Immature natural killer cell (primary cell): ENCODE measurements at regions not wholly inside any gene's neighbourhood (a gene's known extent, or its start where the extent isn't known, plus 50 kb on each side); places are given as distances from the start of the nearest gene placed in this dataset.
"Not testable (repeated sequence)": the region's sequence is repeated elsewhere in the genome, so short reads cannot be mapped to it uniquely, and the experiment has no call there.

Source experiments
- DNase-seq, 3 donors: peaks; one replicate each; pipeline ENCODE4 v3.0.0; 2022; ENCODE audit warnings: mixed read lengths in 1 of 3
- H3K27ac Mint-ChIP-seq, 6 donors: one replicate each; pipeline ENCODE4 v1.8.0; 2020; ENCODE audit warnings: mixed read lengths in 6 of 6, mild to moderate bottlenecking in 5 of 6, inconsistent platforms in 4 of 6, moderate library complexity in 3 of 6
- H3K27me3 Mint-ChIP-seq, 3 donors: one replicate each; pipeline ENCODE4 v1.8.0; 2020 to 2021; ENCODE audit warnings: low read depth in 3 of 3, mild to moderate bottlenecking in 3 of 3, mixed read lengths in 3 of 3, moderate library complexity in 3 of 3, inconsistent platforms in 1 of 3
- H3K36me3 Mint-ChIP-seq, 3 donors: one replicate each; pipeline ENCODE4 v1.8.0; 2020; ENCODE audit warnings: mixed read lengths in 3 of 3, inconsistent platforms in 2 of 3, mild to moderate bottlenecking in 2 of 3
- H3K4me1 Mint-ChIP-seq, 2 donors: one replicate each; pipeline ENCODE4 v1.8.0; 2020; ENCODE audit warnings: inconsistent platforms in 2 of 2, mild to moderate bottlenecking in 2 of 2, mixed read lengths in 2 of 2, moderate library complexity in 1 of 2
- H3K4me3 Mint-ChIP-seq, 5 donors: one replicate each; pipeline ENCODE4 v1.8.0; 2020; ENCODE audit warnings: mild to moderate bottlenecking in 5 of 5, mixed read lengths in 5 of 5, inconsistent platforms in 3 of 5, moderate library complexity in 3 of 5
- H3K9me3 Mint-ChIP-seq, 6 donors: one replicate each; pipeline ENCODE4 v1.8.0; 2020; ENCODE audit warnings: mild to moderate bottlenecking in 6 of 6, mixed read lengths in 6 of 6, inconsistent platforms in 4 of 6, moderate library complexity in 3 of 6

GRCh38 chr7:91729046-91729445 is 151.5 kb downstream of the MTERF1 start:
- H3K9me3 Mint-ChIP-seq, result peaks cover 19 to 75% (median 49%) of the 10 kb centered on the region in 6 donors
- H3K4me3 Mint-ChIP-seq, H3K36me3 Mint-ChIP-seq, H3K27me3 Mint-ChIP-seq, H3K4me1 Mint-ChIP-seq, H3K27ac Mint-ChIP-seq, DNase-seq: not testable (repeated sequence)

GRCh38 chr7:91731976-91732375 is 148.5 kb downstream of the MTERF1 start:
- no peaks in the 10 kb centered on the region for H3K4me1 Mint-ChIP-seq
- no peak for DNase-seq
- H3K9me3 Mint-ChIP-seq, result peaks cover 13 to 64% (median 44%) of the 10 kb centered on the region in 6 donors
- no peak overlapping the region for H3K27ac Mint-ChIP-seq
- peaks cover 0 to 1% (median 0%) of the 10 kb centered on the region in 3 donors for H3K27me3 Mint-ChIP-seq
- H3K4me3 Mint-ChIP-seq, result no peak overlapping the region
- H3K36me3 Mint-ChIP-seq, result peaks cover 0 to 6% (median 0%) of the 10 kb centered on the region in 3 donors

GRCh38 chr7:91749418-91749817 is 131.1 kb downstream of the MTERF1 start:
- Mint-ChIP-seq H3K9me3 (peaks cover 19 to 60% (median 32%) of the 10 kb centered on the region in 6 donors), H3K27me3 (peaks cover 0 to 3% (median 0%) of the 10 kb centered on the region in 3 donors), H3K36me3 (peaks cover 0 to 4% (median 0%) of the 10 kb centered on the region in 3 donors), H3K4me3 (no peak overlapping the region), H3K27ac (no peak overlapping the region), H3K4me1 (no peaks in the 10 kb centered on the region)
- no peak for DNase-seq

- Mint-ChIP-seq H3K9me3 (peaks cover 16 to 55% (median 30%) of the 10 kb centered on the region in 6 donors), H3K36me3 (peaks cover 0 to 4% (median 0%) of the 10 kb centered on the region in 3 donors), H3K27me3 (peaks cover 0 to 3% (median 0%) of the 10 kb centered on the region in 3 donors), H3K4me1 (no peaks in the 10 kb centered on the region), H3K27ac (no peak overlapping the region), H3K4me3 (no peak overlapping the region)
- no peak for DNase-seq
Measured at GRCh38 chr7:91750091-91750490, 130.4 kb downstream of the MTERF1 start.

- H3K4me3 Mint-ChIP-seq, result no peak overlapping the region
- H3K9me3 Mint-ChIP-seq, result peaks cover 13 to 48% (median 31%) of the 10 kb centered on the region in 6 donors
- no peak for DNase-seq
- H3K4me1 Mint-ChIP-seq, result no peaks in the 10 kb centered on the region
- no peak overlapping the region for H3K27ac Mint-ChIP-seq
- peaks cover 0 to 3% (median 0%) of the 10 kb centered on the region in 3 donors for H3K27me3 Mint-ChIP-seq
- peaks cover 0 to 5% (median 0%) of the 10 kb centered on the region in 3 donors for H3K36me3 Mint-ChIP-seq
Measured at GRCh38 chr7:91752102-91752501, 128.4 kb downstream of the MTERF1 start.

GRCh38 chr7:91754280-91754679 is 126.2 kb downstream of the MTERF1 start:
- H3K27ac Mint-ChIP-seq, H3K27me3 Mint-ChIP-seq, H3K4me3 Mint-ChIP-seq, H3K4me1 Mint-ChIP-seq, DNase-seq, H3K36me3 Mint-ChIP-seq: not testable (repeated sequence)
- H3K9me3 Mint-ChIP-seq, result peaks cover 25 to 47% (median 32%) of the 10 kb centered on the region in 6 donors

GRCh38 chr7:91755121-91755520 is 125.4 kb downstream of the MTERF1 start:
- H3K36me3 Mint-ChIP-seq, H3K27ac Mint-ChIP-seq, H3K27me3 Mint-ChIP-seq, H3K4me1 Mint-ChIP-seq, DNase-seq, H3K4me3 Mint-ChIP-seq: not testable (repeated sequence)
- peaks cover 21 to 41% (median 28%) of the 10 kb centered on the region in 6 donors for H3K9me3 Mint-ChIP-seq

GRCh38 chr7:91759205-91759863 is 121.2 kb downstream of the MTERF1 start:
- Mint-ChIP-seq H3K27ac (no peak overlapping the region), H3K36me3 (peaks cover 0 to 13% (median 7%) of the 10 kb centered on the region in 3 donors), H3K4me1 (no peaks in the 10 kb centered on the region), H3K9me3 (peaks cover 27 to 66% (median 47%) of the 10 kb centered on the region in 6 donors), H3K4me3 (no peak overlapping the region), H3K27me3 (peaks cover 0 to 3% (median 0%) of the 10 kb centered on the region in 3 donors)
- DNase-seq, result no peak

GRCh38 chr7:91767820-91768219 is 112.7 kb downstream of the MTERF1 start:
- H3K36me3 Mint-ChIP-seq, result no peaks in the 10 kb centered on the region
- H3K4me1 Mint-ChIP-seq, result no peaks in the 10 kb centered on the region
- no peak for DNase-seq
- H3K27ac Mint-ChIP-seq, result no peak overlapping the region
- H3K27me3 Mint-ChIP-seq, result peaks cover 0 to 2% (median 0%) of the 10 kb centered on the region in 3 donors
- no peak overlapping the region for H3K4me3 Mint-ChIP-seq
- H3K9me3 Mint-ChIP-seq, result peaks cover 5 to 44% (median 24%) of the 10 kb centered on the region in 6 donors

GRCh38 chr7:91771394-91771793 is 109.1 kb downstream of the MTERF1 start:
- Mint-ChIP-seq H3K27ac (no peak overlapping the region), H3K9me3 (peaks cover 0 to 13% (median 0%) of the 10 kb centered on the region in 6 donors), H3K36me3 (no peaks in the 10 kb centered on the region), H3K4me1 (no peaks in the 10 kb centered on the region), H3K4me3 (no peak overlapping the region), H3K27me3 (peaks cover 0 to 4% (median 0%) of the 10 kb centered on the region in 3 donors)
- no peak for DNase-seq

- Mint-ChIP-seq H3K9me3 (peaks cover 0 to 10% (median 0%) of the 10 kb centered on the region in 6 donors), H3K27ac (no peak overlapping the region), H3K4me1 (no peaks in the 10 kb centered on the region), H3K36me3 (no peaks in the 10 kb centered on the region), H3K4me3 (no peak overlapping the region), H3K27me3 (peaks cover 0 to 4% (median 0%) of the 10 kb centered on the region in 3 donors)
- DNase-seq, result no peak
Measured at GRCh38 chr7:91771921-91772815, 108.3 kb downstream of the MTERF1 start.

- no peaks in the 10 kb centered on the region for H3K36me3 Mint-ChIP-seq
- no peaks in the 10 kb centered on the region for H3K4me1 Mint-ChIP-seq
- no peak for DNase-seq
- peaks cover 0 to 4% (median 0%) of the 10 kb centered on the region in 6 donors for H3K9me3 Mint-ChIP-seq
- H3K27ac Mint-ChIP-seq, result no peak overlapping the region
- H3K27me3 Mint-ChIP-seq, result peaks cover 0 to 4% (median 0%) of the 10 kb centered on the region in 3 donors
- no peak overlapping the region for H3K4me3 Mint-ChIP-seq
Measured at GRCh38 chr7:91776171-91776570, 104.3 kb downstream of the MTERF1 start.

GRCh38 chr7:91777522-91777921 is 103.0 kb downstream of the MTERF1 start:
- no peak for DNase-seq
- H3K4me3 Mint-ChIP-seq, result no peak overlapping the region
- no peaks in the 10 kb centered on the region for H3K36me3 Mint-ChIP-seq
- peaks cover 0 to 3% (median 0%) of the 10 kb centered on the region in 3 donors for H3K27me3 Mint-ChIP-seq
- H3K9me3 Mint-ChIP-seq, result peaks cover 0 to 3% (median 0%) of the 10 kb centered on the region in 6 donors
- no peak overlapping the region for H3K27ac Mint-ChIP-seq
- no peaks in the 10 kb centered on the region for H3K4me1 Mint-ChIP-seq

- Mint-ChIP-seq H3K27ac (no peak overlapping the region), H3K9me3 (peaks cover 0 to 5% (median 0%) of the 10 kb centered on the region in 6 donors), H3K36me3 (no peaks in the 10 kb centered on the region), H3K4me3 (no peak overlapping the region), H3K27me3 (peaks cover 0 to 2% (median 0%) of the 10 kb centered on the region in 3 donors), H3K4me1 (no peaks in the 10 kb centered on the region)
- DNase-seq, result no peak
Measured at GRCh38 chr7:91778416-91778815, 102.1 kb downstream of the MTERF1 start.
